Activated naive CD4-positive, alpha-beta T cell treated with anti-CD3 and anti-CD28 coated beads, Interleukin-2, amount 50 U/mL, for 24 hours (primary cell): ENCODE measurements at regions not wholly inside any gene's neighbourhood (a gene's known extent, or its start where the extent isn't known, plus 50 kb on each side); places are given as distances from the start of the nearest gene placed in this dataset.

Experiments used
- H3K27ac Mint-ChIP-seq: one replicate; pipeline ENCODE4 v1.8.0; 2021; ENCODE audit warnings: mild to moderate bottlenecking, mixed read lengths
- H3K27me3 Mint-ChIP-seq: one replicate; pipeline ENCODE4 v1.8.0; 2021; ENCODE audit warnings: mixed read lengths
- H3K36me3 Mint-ChIP-seq: one replicate; pipeline ENCODE4 v1.8.0; 2021; ENCODE audit warnings: mixed read lengths
- H3K4me1 Mint-ChIP-seq: one replicate; pipeline ENCODE4 v1.8.0; 2021; ENCODE audit warnings: mixed read lengths
- H3K4me3 Mint-ChIP-seq: one replicate; pipeline ENCODE4 v1.8.0; 2021; ENCODE audit warnings: mild to moderate bottlenecking, mixed read lengths
- H3K9me3 Mint-ChIP-seq: one replicate; pipeline ENCODE4 v1.8.0; 2021; ENCODE audit warnings: mixed read lengths

- H3K9me3 Mint-ChIP-seq: peaks cover 4% of the 10 kb centered on the region
- peaks cover 4% of the 10 kb centered on the region for H3K27me3 Mint-ChIP-seq
- no peaks in the 10 kb centered on the region for H3K4me1 Mint-ChIP-seq
- no peaks in the 10 kb centered on the region for H3K36me3 Mint-ChIP-seq
- H3K4me3 Mint-ChIP-seq: no peak overlapping the region
- H3K27ac Mint-ChIP-seq: no peak overlapping the region
These were observed 66.7 kb downstream of the BARHL2 start for GRCh38 chr1:90650401-90650800.

- Mint-ChIP-seq H3K36me3 (no peaks in the 10 kb centered on the region), H3K27ac (no peak overlapping the region), H3K27me3 (peaks cover 16% of the 10 kb centered on the region), H3K4me3 (no peak overlapping the region), H3K9me3 (no peaks in the 10 kb centered on the region), H3K4me1 (no peaks in the 10 kb centered on the region)
These were observed 76.8 kb downstream of the BARHL2 start for GRCh38 chr1:90640325-90640724.

GRCh38 chr1:90622666-90623065 is 94.4 kb downstream of the BARHL2 start:
- Mint-ChIP-seq H3K9me3 (no peaks in the 10 kb centered on the region), H3K4me3 (no peak overlapping the region), H3K27me3 (peaks cover 7% of the 10 kb centered on the region), H3K36me3 (no peaks in the 10 kb centered on the region), H3K4me1 (no peaks in the 10 kb centered on the region), H3K27ac (no peak overlapping the region)

- Mint-ChIP-seq H3K9me3 (no peaks in the 10 kb centered on the region), H3K36me3 (no peaks in the 10 kb centered on the region), H3K4me1 (no peaks in the 10 kb centered on the region), H3K27ac (no peak overlapping the region), H3K27me3 (peaks cover 7% of the 10 kb centered on the region), H3K4me3 (no peak overlapping the region)
These were observed 95.1 kb downstream of the BARHL2 start for GRCh38 chr1:90621986-90622385.

GRCh38 chr1:90616395-90616794 is 100.7 kb downstream of the BARHL2 start:
- no peaks in the 10 kb centered on the region for H3K36me3 Mint-ChIP-seq
- no peak overlapping the region for H3K4me3 Mint-ChIP-seq
- no peaks in the 10 kb centered on the region for H3K4me1 Mint-ChIP-seq
- peaks cover 12% of the 10 kb centered on the region for H3K27me3 Mint-ChIP-seq
- H3K9me3 Mint-ChIP-seq: no peaks in the 10 kb centered on the region
- no peak overlapping the region for H3K27ac Mint-ChIP-seq

- no peaks in the 10 kb centered on the region for H3K4me1 Mint-ChIP-seq
- no peak overlapping the region for H3K27ac Mint-ChIP-seq
- H3K4me3 Mint-ChIP-seq: no peak overlapping the region
- no peaks in the 10 kb centered on the region for H3K9me3 Mint-ChIP-seq
- H3K36me3 Mint-ChIP-seq: no peaks in the 10 kb centered on the region
- peaks cover 8% of the 10 kb centered on the region for H3K27me3 Mint-ChIP-seq
These were observed 102.2 kb downstream of the BARHL2 start for GRCh38 chr1:90614872-90615271.

- no peak overlapping the region for H3K27ac Mint-ChIP-seq
- H3K4me1 Mint-ChIP-seq: no peaks in the 10 kb centered on the region
- H3K36me3 Mint-ChIP-seq: no peaks in the 10 kb centered on the region
- no peak overlapping the region for H3K4me3 Mint-ChIP-seq
- H3K9me3 Mint-ChIP-seq: no peaks in the 10 kb centered on the region
- H3K27me3 Mint-ChIP-seq: peaks cover 6% of the 10 kb centered on the region
These were observed 103.7 kb downstream of the BARHL2 start for GRCh38 chr1:90613371-90613770.

GRCh38 chr1:90612033-90612432 is 105.1 kb downstream of the BARHL2 start:
- Mint-ChIP-seq H3K27ac (no peak overlapping the region), H3K9me3 (no peaks in the 10 kb centered on the region), H3K4me1 (no peaks in the 10 kb centered on the region), H3K4me3 (no peak overlapping the region), H3K27me3 (peaks cover 6% of the 10 kb centered on the region), H3K36me3 (no peaks in the 10 kb centered on the region)

GRCh38 chr1:90607736-90608135 is 109.4 kb downstream of the BARHL2 start:
- Mint-ChIP-seq H3K27me3 (no peaks in the 10 kb centered on the region), H3K36me3 (no peaks in the 10 kb centered on the region), H3K4me1 (no peaks in the 10 kb centered on the region), H3K4me3 (no peak overlapping the region), H3K27ac (no peak overlapping the region), H3K9me3 (no peaks in the 10 kb centered on the region)

- no peaks in the 10 kb centered on the region for H3K4me1 Mint-ChIP-seq
- no peaks in the 10 kb centered on the region for H3K36me3 Mint-ChIP-seq
- H3K27me3 Mint-ChIP-seq: peaks cover 1% of the 10 kb centered on the region
- no peak overlapping the region for H3K4me3 Mint-ChIP-seq
- H3K27ac Mint-ChIP-seq: no peak overlapping the region
- H3K9me3 Mint-ChIP-seq: no peaks in the 10 kb centered on the region
These were observed 112.0 kb downstream of the BARHL2 start for GRCh38 chr1:90605070-90605469.

- Mint-ChIP-seq H3K27me3 (peaks cover 17% of the 10 kb centered on the region), H3K4me1 (no peaks in the 10 kb centered on the region), H3K27ac (no peak overlapping the region), H3K4me3 (no peak overlapping the region), H3K9me3 (peaks cover 16% of the 10 kb centered on the region), H3K36me3 (peaks cover 3% of the 10 kb centered on the region)
These were observed 123.8 kb downstream of the BARHL2 start for GRCh38 chr1:90593312-90593711.

GRCh38 chr1:90591970-90592356 is 125.1 kb downstream of the BARHL2 start:
- H3K27ac Mint-ChIP-seq: no peak overlapping the region
- H3K36me3 Mint-ChIP-seq: peaks cover 3% of the 10 kb centered on the region
- no peak overlapping the region for H3K4me3 Mint-ChIP-seq
- peaks cover 22% of the 10 kb centered on the region for H3K27me3 Mint-ChIP-seq
- H3K9me3 Mint-ChIP-seq: peaks cover 19% of the 10 kb centered on the region
- H3K4me1 Mint-ChIP-seq: no peaks in the 10 kb centered on the region

- Mint-ChIP-seq H3K27ac (no peak overlapping the region), H3K4me3 (no peak overlapping the region), H3K36me3 (peaks cover 3% of the 10 kb centered on the region), H3K4me1 (no peaks in the 10 kb centered on the region), H3K9me3 (peaks cover 20% of the 10 kb centered on the region), H3K27me3 (peaks cover 24% of the 10 kb centered on the region)
These were observed 125.6 kb downstream of the BARHL2 start for GRCh38 chr1:90591355-90591969.

- no peaks in the 10 kb centered on the region for H3K36me3 Mint-ChIP-seq
- no peak overlapping the region for H3K4me3 Mint-ChIP-seq
These were observed 136.9 kb downstream of the BARHL2 start for GRCh38 chr1:90580176-90580575.

GRCh38 chr1:90579212-90579802 is 137.8 kb downstream of the BARHL2 start:
- Mint-ChIP-seq H3K27me3 (peaks cover 4% of the 10 kb centered on the region), H3K4me3 (no peak overlapping the region), H3K9me3 (no peaks in the 10 kb centered on the region), H3K36me3 (no peaks in the 10 kb centered on the region), H3K27ac (no peak overlapping the region), H3K4me1 (no peaks in the 10 kb centered on the region)

More at GRCh38 chr1:90580176-90580575, 136.9 kb downstream of the BARHL2 start:
- peaks cover 4% of the 10 kb centered on the region for H3K27me3 Mint-ChIP-seq
- H3K27ac Mint-ChIP-seq: no peak overlapping the region
- no peaks in the 10 kb centered on the region for H3K4me1 Mint-ChIP-seq
- no peaks in the 10 kb centered on the region for H3K9me3 Mint-ChIP-seq

- no peak overlapping the region for H3K27ac Mint-ChIP-seq
- no peaks in the 10 kb centered on the region for H3K9me3 Mint-ChIP-seq
- peaks cover 13% of the 10 kb centered on the region for H3K27me3 Mint-ChIP-seq
- H3K4me1 Mint-ChIP-seq: no peaks in the 10 kb centered on the region
- no peak overlapping the region for H3K4me3 Mint-ChIP-seq
- no peaks in the 10 kb centered on the region for H3K36me3 Mint-ChIP-seq
These were observed 142.3 kb downstream of the BARHL2 start for GRCh38 chr1:90574692-90575370.
